ENCODE measurements at regions not wholly inside any gene's neighbourhood (a gene's known extent, or its start where the extent isn't known, plus 50 kb on each side); places are given as distances from the start of the nearest gene placed in this dataset.
A peak's percentile ranks its signal among the peaks of the same experiment; 100 is the strongest.
"Not testable (repeated sequence)": the region's sequence is repeated elsewhere in the genome, so short reads cannot be mapped to it uniquely, and the experiment has no call there.

GRCh38 chr6:139517998-139518555 lies 143.6 kb upstream of the CITED2 start:
- H3K9ac ChIP-seq (ENCODE audit: low read length); H3K4me3 ChIP-seq (ENCODE audit: low read length); H3K36me3 ChIP-seq (ENCODE audit: control insufficient read depth, insufficient read depth, low read length, severe bottlenecking); H3K9me3 ChIP-seq (ENCODE audit: control insufficient read depth, low read length); DNase-seq (ENCODE audit: low read depth); H3K27me3 ChIP-seq (replicated peaks; ENCODE audit: control insufficient read depth, insufficient read depth, low read length): not testable (repeated sequence)
- peaks cover 42% of the 10 kb centered on the region for H3K4me1 ChIP-seq (ENCODE audit: control insufficient read depth, insufficient read depth, low read length)

GRCh38 chr6:139515511-139515910 lies 141.1 kb upstream of the CITED2 start:
- no peak overlapping the region for H3K4me3 ChIP-seq (ENCODE audit: low read length)
- H3K9ac ChIP-seq (ENCODE audit: low read length), result peak overlapping the region; percentile 74
- peaks cover 34% of the 10 kb centered on the region for H3K4me1 ChIP-seq (ENCODE audit: control insufficient read depth, insufficient read depth, low read length)
- no peaks in the 10 kb centered on the region for H3K9me3 ChIP-seq (ENCODE audit: control insufficient read depth, low read length)
- no peaks in the 10 kb centered on the region for H3K36me3 ChIP-seq (ENCODE audit: control insufficient read depth, insufficient read depth, low read length, severe bottlenecking)
- peak; percentile 72 for DNase-seq (ENCODE audit: low read depth)
- no peaks in the 10 kb centered on the region for H3K27me3 ChIP-seq (replicated peaks; ENCODE audit: control insufficient read depth, insufficient read depth, low read length)

- H3K9ac ChIP-seq (ENCODE audit: low read length), result peak overlapping the region; percentile 74
- H3K4me1 ChIP-seq (ENCODE audit: control insufficient read depth, insufficient read depth, low read length), result peaks cover 30% of the 10 kb centered on the region
- no peak overlapping the region for H3K4me3 ChIP-seq (ENCODE audit: low read length)
- DNase-seq (ENCODE audit: low read depth), result no peak
- H3K9me3 ChIP-seq (ENCODE audit: control insufficient read depth, low read length), result no peaks in the 10 kb centered on the region
- no peaks in the 10 kb centered on the region for H3K36me3 ChIP-seq (ENCODE audit: control insufficient read depth, insufficient read depth, low read length, severe bottlenecking)
- no peaks in the 10 kb centered on the region for H3K27me3 ChIP-seq (replicated peaks; ENCODE audit: control insufficient read depth, insufficient read depth, low read length)
These were observed 140.4 kb upstream of the CITED2 start for GRCh38 chr6:139514819-139515218.

GRCh38 chr6:139510040-139510790 lies 135.8 kb upstream of the CITED2 start:
- DNase-seq (ENCODE audit: low read depth), result no peak
- peaks cover 16% of the 10 kb centered on the region for H3K4me1 ChIP-seq (ENCODE audit: control insufficient read depth, insufficient read depth, low read length)
- H3K9me3 ChIP-seq (ENCODE audit: control insufficient read depth, low read length), result no peaks in the 10 kb centered on the region
- H3K9ac ChIP-seq (ENCODE audit: low read length), result no peak overlapping the region
- H3K27me3 ChIP-seq (replicated peaks; ENCODE audit: control insufficient read depth, insufficient read depth, low read length), result no peaks in the 10 kb centered on the region
- H3K4me3 ChIP-seq (ENCODE audit: low read length), result no peak overlapping the region
- no peaks in the 10 kb centered on the region for H3K36me3 ChIP-seq (ENCODE audit: control insufficient read depth, insufficient read depth, low read length, severe bottlenecking)

- no peaks in the 10 kb centered on the region for H3K9me3 ChIP-seq (ENCODE audit: control insufficient read depth, low read length)
- no peaks in the 10 kb centered on the region for H3K36me3 ChIP-seq (ENCODE audit: control insufficient read depth, insufficient read depth, low read length, severe bottlenecking)
- H3K27me3 ChIP-seq (replicated peaks; ENCODE audit: control insufficient read depth, insufficient read depth, low read length), result no peaks in the 10 kb centered on the region
- DNase-seq (ENCODE audit: low read depth), result no peak
- peaks cover 5% of the 10 kb centered on the region for H3K4me1 ChIP-seq (ENCODE audit: control insufficient read depth, insufficient read depth, low read length)
- H3K4me3 ChIP-seq (ENCODE audit: low read length), result no peak overlapping the region
- no peak overlapping the region for H3K9ac ChIP-seq (ENCODE audit: low read length)
These were observed 134.7 kb upstream of the CITED2 start for GRCh38 chr6:139509167-139509566.

GRCh38 chr6:139508576-139508975 lies 134.1 kb upstream of the CITED2 start:
- Histone ChIP-seq H3K27me3 (replicated peaks; ENCODE audit: control insufficient read depth, insufficient read depth, low read length) (no peaks in the 10 kb centered on the region), H3K36me3 (ENCODE audit: control insufficient read depth, insufficient read depth, low read length, severe bottlenecking) (no peaks in the 10 kb centered on the region), H3K9me3 (ENCODE audit: control insufficient read depth, low read length) (no peaks in the 10 kb centered on the region), H3K9ac (ENCODE audit: low read length) (no peak overlapping the region), H3K4me1 (ENCODE audit: control insufficient read depth, insufficient read depth, low read length) (peaks cover 5% of the 10 kb centered on the region), H3K4me3 (ENCODE audit: low read length) (no peak overlapping the region)
- DNase-seq (ENCODE audit: low read depth), result no peak

GRCh38 chr6:139508023-139508422 lies 133.6 kb upstream of the CITED2 start:
- Histone ChIP-seq H3K9ac (ENCODE audit: low read length) (no peak overlapping the region), H3K36me3 (ENCODE audit: control insufficient read depth, insufficient read depth, low read length, severe bottlenecking) (no peaks in the 10 kb centered on the region), H3K27me3 (replicated peaks; ENCODE audit: control insufficient read depth, insufficient read depth, low read length) (no peaks in the 10 kb centered on the region), H3K4me1 (ENCODE audit: control insufficient read depth, insufficient read depth, low read length) (peaks cover 5% of the 10 kb centered on the region), H3K9me3 (ENCODE audit: control insufficient read depth, low read length) (no peaks in the 10 kb centered on the region), H3K4me3 (ENCODE audit: low read length) (no peak overlapping the region)
- DNase-seq (ENCODE audit: low read depth), result peak; percentile 46

GRCh38 chr6:139500977-139501376 lies 126.5 kb upstream of the CITED2 start:
- Histone ChIP-seq H3K36me3 (ENCODE audit: control insufficient read depth, insufficient read depth, low read length, severe bottlenecking) (no peaks in the 10 kb centered on the region), H3K9me3 (ENCODE audit: control insufficient read depth, low read length) (no peaks in the 10 kb centered on the region), H3K9ac (ENCODE audit: low read length) (no peak overlapping the region), H3K4me3 (ENCODE audit: low read length) (no peak overlapping the region), H3K27me3 (replicated peaks; ENCODE audit: control insufficient read depth, insufficient read depth, low read length) (no peaks in the 10 kb centered on the region), H3K4me1 (ENCODE audit: control insufficient read depth, insufficient read depth, low read length) (no peaks in the 10 kb centered on the region)
- no peak for DNase-seq (ENCODE audit: low read depth)

- Histone ChIP-seq H3K9me3 (ENCODE audit: control insufficient read depth, low read length) (no peaks in the 10 kb centered on the region), H3K4me1 (ENCODE audit: control insufficient read depth, insufficient read depth, low read length) (no peaks in the 10 kb centered on the region), H3K27me3 (replicated peaks; ENCODE audit: control insufficient read depth, insufficient read depth, low read length) (no peaks in the 10 kb centered on the region), H3K4me3 (ENCODE audit: low read length) (no peak overlapping the region), H3K36me3 (ENCODE audit: control insufficient read depth, insufficient read depth, low read length, severe bottlenecking) (no peaks in the 10 kb centered on the region), H3K9ac (ENCODE audit: low read length) (no peak overlapping the region)
- DNase-seq (ENCODE audit: low read depth), result no peak
These were observed 124.3 kb upstream of the CITED2 start for GRCh38 chr6:139498715-139499114.

GRCh38 chr6:139497345-139497961 lies 123.0 kb upstream of the CITED2 start:
- DNase-seq (ENCODE audit: low read depth), result no peak
- Histone ChIP-seq H3K36me3 (ENCODE audit: control insufficient read depth, insufficient read depth, low read length, severe bottlenecking) (no peaks in the 10 kb centered on the region), H3K9me3 (ENCODE audit: control insufficient read depth, low read length) (no peaks in the 10 kb centered on the region)

GRCh38 chr6:139496654-139497344 lies 122.4 kb upstream of the CITED2 start:
- no peaks in the 10 kb centered on the region for H3K4me1 ChIP-seq (ENCODE audit: control insufficient read depth, insufficient read depth, low read length)
- H3K36me3 ChIP-seq (ENCODE audit: control insufficient read depth, insufficient read depth, low read length, severe bottlenecking), result no peaks in the 10 kb centered on the region
- no peak overlapping the region for H3K9ac ChIP-seq (ENCODE audit: low read length)
- no peaks in the 10 kb centered on the region for H3K27me3 ChIP-seq (replicated peaks; ENCODE audit: control insufficient read depth, insufficient read depth, low read length)
- H3K4me3 ChIP-seq (ENCODE audit: low read length), result no peak overlapping the region
- no peak for DNase-seq (ENCODE audit: low read depth)
- no peaks in the 10 kb centered on the region for H3K9me3 ChIP-seq (ENCODE audit: control insufficient read depth, low read length)

More at GRCh38 chr6:139497345-139497961, 123.0 kb upstream of the CITED2 start:
- H3K9ac ChIP-seq (ENCODE audit: low read length), result no peak overlapping the region
- H3K27me3 ChIP-seq (replicated peaks; ENCODE audit: control insufficient read depth, insufficient read depth, low read length), result no peaks in the 10 kb centered on the region
- H3K4me3 ChIP-seq (ENCODE audit: low read length), result no peak overlapping the region
- no peaks in the 10 kb centered on the region for H3K4me1 ChIP-seq (ENCODE audit: control insufficient read depth, insufficient read depth, low read length)

All from adipocyte (in vitro differentiated cells).